Mammary epithelial cell (primary cell): ENCODE measurements at regions not wholly inside any gene's neighbourhood (a gene's known extent, or its start where the extent isn't known, plus 50 kb on each side); places are given as distances from the start of the nearest gene placed in this dataset.

Source experiments
- CTCF ChIP-seq, 2 donors: IDR thresholded peaks in 1 of 2; conservative IDR thresholded peaks in 1 of 2; 2 replicates each; pipeline ENCODE4 v1.5.1; 2011 to 2012; ENCODE audit warnings: inconsistent platforms in 2 of 2, low read length in 2 of 2, mild to moderate bottlenecking in 2 of 2, control low read depth in 1 of 2, low read depth in 1 of 2; ENCODE audit not compliant: insufficient read depth in 1 of 2; ENCODE audit errors: extremely low read depth in 1 of 2
- EZH2 ChIP-seq: IDR thresholded peaks from 2 replicates; pipeline ENCODE4 v1.6.1; 2012; ENCODE audit warnings: low read length, inconsistent platforms, borderline replicate concordance

- TF ChIP-seq CTCF (conservative IDR thresholded peaks at IDR 0.05 in 1 of 2, IDR thresholded peaks at IDR 0.05 in 1 of 2; ENCODE audit: extremely low read depth in 1 of 2, insufficient read depth in 1 of 2, low read depth in 1 of 2, low read length in 2 of 2) = no peak
- TF ChIP-seq EZH2 = no peak
These were observed 152.2 kb downstream of the TMEM167A start for GRCh38 chr5:82925061-82925411.
